ENCODE measurements at regions not wholly inside any gene's neighbourhood (a gene's known extent, or its start where the extent isn't known, plus 50 kb on each side); places are given as distances from the start of the nearest gene placed in this dataset.

DNA sequence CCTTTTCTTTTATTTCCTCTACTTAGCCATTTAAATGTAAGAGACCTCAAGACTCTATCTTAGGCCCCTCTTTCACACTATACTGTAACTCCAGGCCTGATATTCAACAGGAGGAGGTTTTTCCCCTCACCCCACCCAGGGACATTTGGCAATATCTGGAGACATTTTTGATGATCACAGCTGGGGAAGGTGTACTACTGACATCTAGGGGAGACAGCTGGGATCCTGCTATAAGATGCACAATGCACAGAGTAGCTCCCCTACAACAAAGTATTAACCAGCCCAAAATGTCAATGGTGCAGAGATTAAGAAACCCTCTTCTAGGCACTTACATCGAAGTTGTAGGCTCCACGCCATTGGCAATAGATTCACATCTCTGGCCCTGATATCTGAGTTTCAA, 517.5 kb upstream of the UBE2E2 start:
- ATAC-seq (peak in 1 of 2 experiments; percentile 47; a peak in 2 of 6 replicates), FAIRE-seq (no peak), DNase-seq (ENCODE audit: low read depth in 1 of 2, low spot score in 1 of 2) (peak in 1 of 2 experiments; percentile 5)
- Histone ChIP-seq H3K4me1 (no peaks in the 10 kb centered on the region), H3K27ac (no peak overlapping the region), H3K4me3 (no peak overlapping the region), H3K4me2 (no peak overlapping the region), H3K9me3 (no peaks in the 10 kb centered on the region)
- CTCF ChIA-PET = interaction anchor here (1.4 kb wide), 1 partner anchor 9 kb away, joined by 4 read pairs; no protein-coding TSS in a partner anchor
- WGBS (ENCODE audit: missing lambda C conversion rate) = 0% methylated on average over 2 of the region's 2 CpGs
- peak in 1 of 2 experiments; percentile 34; a peak in 3 of 5 replicates for TF ChIP-seq RAD21 (conservative IDR thresholded peaks at IDR 0.05 in 1 of 2, IDR thresholded peaks at IDR 0.05 in 1 of 2)
- TF ChIP-seq PBX3 (IDR thresholded peaks at IDR 0.05) = no peak
- POLR2A ChIA-PET = no interaction called here

DNA sequence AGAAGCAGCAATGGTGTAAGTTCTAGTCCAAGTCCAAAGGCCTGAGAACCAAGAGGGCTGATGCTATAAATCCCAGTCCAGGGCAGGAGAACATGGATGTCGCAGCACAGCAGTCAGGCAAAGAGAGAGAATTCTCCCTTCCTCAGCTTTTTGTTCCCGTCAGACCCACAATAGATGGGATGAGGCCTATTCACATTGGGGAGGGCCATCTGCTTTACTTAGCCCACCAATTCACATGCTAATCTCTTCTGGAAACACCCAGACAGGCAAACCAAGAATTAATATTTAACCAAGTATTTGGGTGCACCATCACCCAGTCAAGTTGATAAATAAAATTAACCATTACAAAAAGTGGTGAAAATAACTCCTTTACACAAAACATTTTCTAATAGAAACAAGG, 511.7 kb upstream of the UBE2E2 start:
- H3K27ac ChIP-seq = no peak overlapping the region

GRCh38 chr3:22691856-22692628, 511.1 kb upstream of the UBE2E2 start:
- no peaks in the 10 kb centered on the region for H3K4me1 ChIP-seq
- FAIRE-seq = no peak
- no peaks in the 10 kb centered on the region for H3K9me3 ChIP-seq
- TF ChIP-seq ZSCAN20 (CRISPR knock-in tag; IDR thresholded peaks at IDR 0.05) = no peak
- no peak for TF ChIP-seq TFCP2L1 (CRISPR knock-in tag; IDR thresholded peaks at IDR 0.05)
- no peak for ATAC-seq
- H3K4me2 ChIP-seq = no peak overlapping the region
- CTCF ChIA-PET = no interaction called here
- POLR2A ChIA-PET = no interaction called here
- H3K4me3 ChIP-seq = no peak overlapping the region
- no peak for DNase-seq (ENCODE audit: low read depth in 1 of 2, low spot score in 1 of 2)
- H3K27ac ChIP-seq = no peak overlapping the region
- WGBS (ENCODE audit: missing lambda C conversion rate) = 52% methylated on average over 5 of the region's 5 CpGs

More for the DNA sequence above, 511.7 kb upstream of the UBE2E2 start:
- no peak for ATAC-seq
- no peak for DNase-seq (ENCODE audit: low read depth in 1 of 2, low spot score in 1 of 2)
- Histone ChIP-seq H3K4me3 (no peak overlapping the region), H3K4me1 (no peaks in the 10 kb centered on the region), H3K9me3 (no peaks in the 10 kb centered on the region), H3K4me2 (no peak overlapping the region)
- no peak for FAIRE-seq
- ChIA-PET CTCF (no interaction called here), POLR2A (no interaction called here)
- 34% methylated on average over 2 of the region's 2 CpGs for WGBS (ENCODE audit: missing lambda C conversion rate)
- TF ChIP-seq, protein P1, sequence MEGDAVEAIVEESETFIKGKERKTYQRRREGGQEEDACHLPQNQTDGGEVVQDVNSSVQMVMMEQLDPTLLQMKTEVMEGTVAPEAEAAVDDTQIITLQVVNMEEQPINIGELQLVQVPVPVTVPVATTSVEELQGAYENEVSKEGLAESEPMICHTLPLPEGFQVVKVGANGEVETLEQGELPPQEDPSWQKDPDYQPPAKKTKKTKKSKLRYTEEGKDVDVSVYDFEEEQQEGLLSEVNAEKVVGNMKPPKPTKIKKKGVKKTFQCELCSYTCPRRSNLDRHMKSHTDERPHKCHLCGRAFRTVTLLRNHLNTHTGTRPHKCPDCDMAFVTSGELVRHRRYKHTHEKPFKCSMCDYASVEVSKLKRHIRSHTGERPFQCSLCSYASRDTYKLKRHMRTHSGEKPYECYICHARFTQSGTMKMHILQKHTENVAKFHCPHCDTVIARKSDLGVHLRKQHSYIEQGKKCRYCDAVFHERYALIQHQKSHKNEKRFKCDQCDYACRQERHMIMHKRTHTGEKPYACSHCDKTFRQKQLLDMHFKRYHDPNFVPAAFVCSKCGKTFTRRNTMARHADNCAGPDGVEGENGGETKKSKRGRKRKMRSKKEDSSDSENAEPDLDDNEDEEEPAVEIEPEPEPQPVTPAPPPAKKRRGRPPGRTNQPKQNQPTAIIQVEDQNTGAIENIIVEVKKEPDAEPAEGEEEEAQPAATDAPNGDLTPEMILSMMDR (IDR thresholded peaks at IDR 0.05) = no peak

- DNase-seq (ENCODE audit: low read depth in 1 of 2, low spot score in 1 of 2) (no peak), FAIRE-seq (no peak), ATAC-seq (no peak)
- ChIA-PET POLR2A (no interaction called here), CTCF (no interaction called here)
- Histone ChIP-seq H3K27ac (no peak overlapping the region), H3K4me3 (no peak overlapping the region), H3K4me2 (no peak overlapping the region), H3K9me3 (no peaks in the 10 kb centered on the region), H3K4me1 (no peaks in the 10 kb centered on the region)
- TF ChIP-seq MYC (IDR thresholded peaks at IDR 0.05; ENCODE audit: borderline replicate concordance, low read length) = no peak
- no peak for TF ChIP-seq PBX3 (IDR thresholded peaks at IDR 0.05)
- TF ChIP-seq, protein P1 (IDR thresholded peaks at IDR 0.05) = no peak
- TF ChIP-seq CHD2 (IDR thresholded peaks at IDR 0.05; ENCODE audit: low read length, partially characterized antibody) = no peak
- no peak for TF ChIP-seq FOXS1 (CRISPR knock-in tag; IDR thresholded peaks at IDR 0.05)
- no peak for TF ChIP-seq MAFK (IDR thresholded peaks at IDR 0.05; ENCODE audit: partially characterized antibody)
- no peak for TF ChIP-seq BCL3 (IDR thresholded peaks at IDR 0.05)
- TF ChIP-seq, protein P2, sequence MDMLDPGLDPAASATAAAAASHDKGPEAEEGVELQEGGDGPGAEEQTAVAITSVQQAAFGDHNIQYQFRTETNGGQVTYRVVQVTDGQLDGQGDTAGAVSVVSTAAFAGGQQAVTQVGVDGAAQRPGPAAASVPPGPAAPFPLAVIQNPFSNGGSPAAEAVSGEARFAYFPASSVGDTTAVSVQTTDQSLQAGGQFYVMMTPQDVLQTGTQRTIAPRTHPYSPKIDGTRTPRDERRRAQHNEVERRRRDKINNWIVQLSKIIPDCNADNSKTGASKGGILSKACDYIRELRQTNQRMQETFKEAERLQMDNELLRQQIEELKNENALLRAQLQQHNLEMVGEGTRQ (IDR thresholded peaks at IDR 0.05) = no peak
- no peak for TF ChIP-seq RNF2 (IDR thresholded peaks at IDR 0.05; ENCODE audit: borderline replicate concordance, low read depth)
- TF ChIP-seq BHLHE40 (IDR thresholded peaks at IDR 0.05; ENCODE audit: low read depth, low read length) = no peak
- TF ChIP-seq EHF (CRISPR knock-in tag; IDR thresholded peaks at IDR 0.05) = no peak
Observed at GRCh38 chr3:22700876-22701275, 502.3 kb upstream of the UBE2E2 start.
